ENCODE measurements at regions not wholly inside any gene's neighbourhood (a gene's known extent, or its start where the extent isn't known, plus 50 kb on each side); places are given as distances from the start of the nearest gene placed in this dataset.
"Not testable (repeated sequence)": the region's sequence is repeated elsewhere in the genome, so short reads cannot be mapped to it uniquely, and the experiment has no call there.

DNA sequence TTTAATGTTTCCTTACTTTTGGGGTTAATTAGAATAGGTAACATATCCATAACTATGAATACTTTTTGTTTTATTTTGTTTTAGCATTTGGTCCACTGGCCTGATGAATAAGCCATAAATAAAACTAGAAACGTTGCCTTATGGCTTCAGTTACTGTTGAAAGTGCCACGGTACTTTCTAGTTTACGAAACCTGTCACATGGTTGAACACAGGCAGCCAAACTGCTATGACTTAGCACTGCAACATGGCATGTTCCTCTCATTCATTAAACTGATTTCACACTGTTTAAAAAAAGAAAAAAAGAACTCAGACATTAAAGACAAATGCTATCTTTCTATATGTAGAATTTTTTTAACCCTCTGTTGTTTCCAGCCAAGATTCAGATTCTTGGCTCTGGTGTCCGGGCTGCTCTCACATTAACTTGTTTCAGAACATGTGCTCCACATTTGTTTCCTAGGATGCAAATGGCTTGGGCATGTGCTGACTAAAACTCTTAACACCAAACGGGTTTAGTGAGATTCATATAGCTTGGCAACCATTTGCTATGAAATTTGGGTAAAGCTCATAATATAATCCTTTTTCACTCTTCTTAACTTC is 323.9 kb upstream of the RND3 start:
- DNase-seq: no peak
- TF ChIP-seq, protein P1, sequence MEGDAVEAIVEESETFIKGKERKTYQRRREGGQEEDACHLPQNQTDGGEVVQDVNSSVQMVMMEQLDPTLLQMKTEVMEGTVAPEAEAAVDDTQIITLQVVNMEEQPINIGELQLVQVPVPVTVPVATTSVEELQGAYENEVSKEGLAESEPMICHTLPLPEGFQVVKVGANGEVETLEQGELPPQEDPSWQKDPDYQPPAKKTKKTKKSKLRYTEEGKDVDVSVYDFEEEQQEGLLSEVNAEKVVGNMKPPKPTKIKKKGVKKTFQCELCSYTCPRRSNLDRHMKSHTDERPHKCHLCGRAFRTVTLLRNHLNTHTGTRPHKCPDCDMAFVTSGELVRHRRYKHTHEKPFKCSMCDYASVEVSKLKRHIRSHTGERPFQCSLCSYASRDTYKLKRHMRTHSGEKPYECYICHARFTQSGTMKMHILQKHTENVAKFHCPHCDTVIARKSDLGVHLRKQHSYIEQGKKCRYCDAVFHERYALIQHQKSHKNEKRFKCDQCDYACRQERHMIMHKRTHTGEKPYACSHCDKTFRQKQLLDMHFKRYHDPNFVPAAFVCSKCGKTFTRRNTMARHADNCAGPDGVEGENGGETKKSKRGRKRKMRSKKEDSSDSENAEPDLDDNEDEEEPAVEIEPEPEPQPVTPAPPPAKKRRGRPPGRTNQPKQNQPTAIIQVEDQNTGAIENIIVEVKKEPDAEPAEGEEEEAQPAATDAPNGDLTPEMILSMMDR (IDR thresholded peaks at IDR 0.05): no peak
- Histone ChIP-seq H3K4me1 (no peaks in the 10 kb centered on the region), H3K36me3 (no peaks in the 10 kb centered on the region), H3K27me3 (ENCODE audit: low read depth) (no peaks in the 10 kb centered on the region), H3K9me3 (no peaks in the 10 kb centered on the region), H3K27ac (no peak overlapping the region), H3K4me3 (no peak overlapping the region)
- no peak for ATAC-seq
- intact Hi-C loops (cut with DNase I): no loop called here

DNA sequence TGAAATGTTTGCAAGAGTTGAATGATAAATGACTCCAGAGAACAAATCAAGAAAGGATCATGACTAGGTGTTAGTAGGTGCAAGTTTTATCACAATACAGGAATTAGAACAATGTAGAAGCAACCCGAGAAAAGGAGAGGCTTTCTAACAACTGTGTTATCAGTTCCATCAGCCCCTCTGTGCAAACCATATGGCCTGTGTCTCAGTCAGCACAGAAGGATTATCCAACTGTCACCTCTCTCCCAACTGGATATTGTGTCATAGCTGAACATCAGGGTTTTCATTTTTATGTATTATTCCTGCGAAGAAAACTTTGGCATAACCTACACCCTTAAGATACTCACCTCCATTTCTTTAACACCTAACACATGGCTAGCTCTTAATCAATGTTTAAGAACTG is 321.6 kb upstream of the RND3 start:
- no peak overlapping the region for H3K27ac ChIP-seq
- no peaks in the 10 kb centered on the region for H3K27me3 ChIP-seq (ENCODE audit: low read depth)
- no peaks in the 10 kb centered on the region for H3K4me1 ChIP-seq
- H3K36me3 ChIP-seq: no peaks in the 10 kb centered on the region
- DNase-seq: no peak
- H3K9me3 ChIP-seq: no peaks in the 10 kb centered on the region
- TF ChIP-seq, protein P1 (IDR thresholded peaks at IDR 0.05): no peak
- intact Hi-C loops (cut with DNase I): no loop called here
- no peak overlapping the region for H3K4me3 ChIP-seq
- ATAC-seq: no peak

DNA sequence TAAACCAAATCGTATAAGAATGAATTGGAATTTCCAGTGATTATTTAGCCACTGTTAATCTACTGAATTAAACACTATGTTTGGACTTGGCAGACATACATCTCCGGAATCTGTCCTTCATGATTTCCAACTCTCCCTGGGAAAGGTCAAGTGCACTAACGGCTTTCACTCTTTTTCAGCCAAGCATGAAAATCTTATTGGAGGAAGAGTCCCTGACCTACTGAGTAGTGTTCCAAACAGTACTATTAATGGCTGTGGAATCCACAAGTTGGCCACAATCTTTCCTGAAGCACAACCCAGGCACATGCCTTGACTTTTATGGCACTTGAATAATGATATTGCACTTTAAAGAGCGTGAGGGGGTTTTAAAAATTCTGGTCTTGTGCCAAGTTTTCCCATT is 318.9 kb upstream of the RND3 start:
- no peak overlapping the region for H3K27ac ChIP-seq
- H3K27me3 ChIP-seq (ENCODE audit: low read depth): no peaks in the 10 kb centered on the region
- no peaks in the 10 kb centered on the region for H3K36me3 ChIP-seq
- no peak overlapping the region for H3K4me3 ChIP-seq
- intact Hi-C loops (cut with DNase I): no loop called here
- DNase-seq (no peak), ATAC-seq (no peak)
- H3K4me1 ChIP-seq: no peaks in the 10 kb centered on the region
- TF ChIP-seq, protein P1 (IDR thresholded peaks at IDR 0.05): no peak
- H3K9me3 ChIP-seq: no peaks in the 10 kb centered on the region

DNA sequence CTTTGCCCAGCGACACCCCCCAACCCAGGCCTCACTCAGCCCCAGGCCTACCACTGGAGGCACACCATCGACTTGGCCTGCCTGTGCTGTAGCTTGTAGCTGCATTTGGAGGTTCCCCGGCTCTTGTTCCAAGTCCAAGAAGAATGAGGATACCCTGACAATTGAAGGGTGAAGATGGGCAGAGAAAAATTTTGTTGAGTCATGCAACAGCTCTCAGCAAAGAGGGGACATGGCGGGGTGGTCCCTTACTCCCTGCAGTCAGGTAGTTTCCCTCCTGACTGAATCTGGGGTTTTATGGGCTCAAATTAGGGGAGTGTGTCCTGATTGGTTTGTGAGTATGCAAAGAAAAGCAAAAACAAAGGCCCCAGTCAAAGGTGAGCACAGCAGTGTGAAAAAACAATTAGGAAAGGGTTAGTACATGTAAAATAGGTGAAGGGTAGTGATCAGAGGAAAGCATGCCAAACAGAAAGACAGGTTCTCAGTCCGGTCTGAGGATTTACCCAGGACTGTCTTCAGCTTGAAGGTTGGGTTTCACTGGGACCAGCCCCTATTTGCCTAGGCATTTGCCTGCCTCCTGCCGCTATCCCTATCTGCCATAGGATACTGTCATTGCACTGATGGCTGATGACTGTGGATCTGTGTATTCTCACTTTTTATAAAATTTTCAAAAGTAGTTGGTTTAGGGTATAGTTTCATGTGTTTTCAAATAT is 316.4 kb upstream of the RND3 start:
- TF ChIP-seq, protein P1 (IDR thresholded peaks at IDR 0.05): no peak
- no peak overlapping the region for H3K27ac ChIP-seq
- no peak overlapping the region for H3K4me3 ChIP-seq
- intact Hi-C loops (cut with DNase I): no loop called here
- no peaks in the 10 kb centered on the region for H3K27me3 ChIP-seq (ENCODE audit: low read depth)
- no peaks in the 10 kb centered on the region for H3K4me1 ChIP-seq
- no peaks in the 10 kb centered on the region for H3K36me3 ChIP-seq
- DNase-seq (no peak), ATAC-seq (no peak)
- no peaks in the 10 kb centered on the region for H3K9me3 ChIP-seq

DNA sequence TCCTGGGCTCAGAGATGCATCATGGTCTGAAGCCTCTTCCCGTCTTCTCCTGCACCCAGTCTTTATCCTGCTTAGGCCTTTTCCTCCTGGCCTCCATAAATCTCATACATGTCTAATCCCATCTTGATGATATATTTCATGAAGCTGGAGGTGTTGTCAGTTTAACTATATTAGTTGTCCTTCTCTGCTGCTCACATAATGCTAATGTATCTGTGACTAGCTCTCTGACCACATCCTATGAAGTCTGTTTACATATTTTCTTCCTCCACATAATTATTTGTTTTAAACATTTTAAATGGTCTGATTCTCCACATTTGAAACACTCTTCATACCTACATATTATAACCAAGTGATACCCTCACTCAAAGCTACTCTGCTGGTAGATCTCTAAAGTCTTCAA is 315.2 kb upstream of the RND3 start:
- H3K4me3 ChIP-seq: no peak overlapping the region
- no peaks in the 10 kb centered on the region for H3K36me3 ChIP-seq
- no peak for DNase-seq
- intact Hi-C loops (cut with DNase I): no loop called here
- no peaks in the 10 kb centered on the region for H3K9me3 ChIP-seq
- H3K4me1 ChIP-seq: no peaks in the 10 kb centered on the region
- no peaks in the 10 kb centered on the region for H3K27me3 ChIP-seq (ENCODE audit: low read depth)
- TF ChIP-seq, protein P1 (IDR thresholded peaks at IDR 0.05): no peak
- no peak for ATAC-seq
- H3K27ac ChIP-seq: no peak overlapping the region

DNA sequence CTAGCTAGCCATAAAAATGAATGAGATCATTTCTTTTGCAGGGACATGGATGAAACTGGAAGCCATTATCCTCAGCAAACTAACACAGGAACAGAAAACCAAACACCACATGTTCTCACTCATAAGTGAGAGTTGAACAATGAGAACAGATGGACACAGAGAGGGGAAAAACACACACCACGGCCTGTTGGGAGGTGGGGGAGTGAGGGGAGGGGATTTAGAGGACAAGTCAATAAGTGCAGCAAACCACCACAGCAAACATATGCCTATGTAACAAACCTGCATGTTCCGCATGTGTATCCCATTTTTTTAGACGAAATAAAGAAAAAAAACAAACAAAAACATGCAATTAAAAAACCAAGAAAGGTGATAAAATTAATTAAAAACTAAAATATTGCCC is 308.8 kb upstream of the RND3 start:
- H3K9me3 ChIP-seq; ATAC-seq; H3K27ac ChIP-seq; H3K27me3 ChIP-seq (ENCODE audit: low read depth); H3K4me1 ChIP-seq; H3K36me3 ChIP-seq; H3K4me3 ChIP-seq; intact Hi-C loops (cut with DNase I); DNase-seq: not testable (repeated sequence)

Data from lower lobe of right lung (tissue), 2 donors.